ENCODE measurements at regions not wholly inside any gene's neighbourhood (a gene's known extent, or its start where the extent isn't known, plus 50 kb on each side); places are given as distances from the start of the nearest gene placed in this dataset.

DNA sequence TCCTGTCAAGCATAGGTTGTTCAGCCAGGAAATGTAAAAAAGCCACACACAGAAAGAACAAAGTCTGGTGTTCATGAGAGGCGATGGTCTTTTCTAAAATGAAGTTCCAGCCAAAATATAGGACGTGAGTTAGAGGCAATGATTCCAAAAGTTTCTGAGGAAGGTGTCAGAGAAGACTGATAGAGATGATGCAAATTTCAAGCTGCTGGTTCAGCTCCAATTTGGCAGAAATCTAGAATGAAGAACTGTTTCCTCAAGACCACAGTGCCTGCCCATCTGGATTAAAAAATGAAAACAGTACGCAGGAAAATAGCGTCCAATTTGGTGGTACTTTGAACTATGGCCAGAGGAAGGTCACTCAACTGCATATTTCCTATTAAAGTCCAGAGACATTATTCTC, 672.9 kb downstream of the SQOR start:
- no peak overlapping the region for H3K4me3 ChIP-seq (ENCODE audit: low read depth, low read length)
- TF ChIP-seq, protein P1, sequence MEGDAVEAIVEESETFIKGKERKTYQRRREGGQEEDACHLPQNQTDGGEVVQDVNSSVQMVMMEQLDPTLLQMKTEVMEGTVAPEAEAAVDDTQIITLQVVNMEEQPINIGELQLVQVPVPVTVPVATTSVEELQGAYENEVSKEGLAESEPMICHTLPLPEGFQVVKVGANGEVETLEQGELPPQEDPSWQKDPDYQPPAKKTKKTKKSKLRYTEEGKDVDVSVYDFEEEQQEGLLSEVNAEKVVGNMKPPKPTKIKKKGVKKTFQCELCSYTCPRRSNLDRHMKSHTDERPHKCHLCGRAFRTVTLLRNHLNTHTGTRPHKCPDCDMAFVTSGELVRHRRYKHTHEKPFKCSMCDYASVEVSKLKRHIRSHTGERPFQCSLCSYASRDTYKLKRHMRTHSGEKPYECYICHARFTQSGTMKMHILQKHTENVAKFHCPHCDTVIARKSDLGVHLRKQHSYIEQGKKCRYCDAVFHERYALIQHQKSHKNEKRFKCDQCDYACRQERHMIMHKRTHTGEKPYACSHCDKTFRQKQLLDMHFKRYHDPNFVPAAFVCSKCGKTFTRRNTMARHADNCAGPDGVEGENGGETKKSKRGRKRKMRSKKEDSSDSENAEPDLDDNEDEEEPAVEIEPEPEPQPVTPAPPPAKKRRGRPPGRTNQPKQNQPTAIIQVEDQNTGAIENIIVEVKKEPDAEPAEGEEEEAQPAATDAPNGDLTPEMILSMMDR (IDR thresholded peaks at IDR 0.05; ENCODE audit: insufficient read depth, low read length) = no peak
- DNase-seq (ENCODE audit: low read depth) = no peak

DNA sequence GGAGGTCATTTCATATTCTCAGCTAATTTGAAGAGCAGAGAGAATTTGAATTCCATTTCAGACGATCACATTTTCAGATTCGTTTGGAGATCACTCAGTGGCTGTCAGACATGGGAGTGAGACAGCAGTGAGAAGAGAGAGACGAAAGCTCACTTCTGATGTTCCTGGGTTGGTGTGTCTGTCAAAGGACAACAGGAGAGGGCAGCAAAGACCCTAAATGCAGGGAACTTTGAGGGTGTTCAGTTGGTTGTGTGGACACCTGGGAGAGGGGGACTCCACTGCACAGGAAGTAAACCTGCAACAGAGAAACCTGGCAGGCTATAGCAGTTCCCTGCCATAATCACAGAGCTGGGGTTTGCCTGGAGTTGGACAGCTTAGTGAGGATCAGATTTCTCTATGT, 675.1 kb downstream of the SQOR start:
- no peak for DNase-seq (ENCODE audit: low read depth)
- no peak overlapping the region for H3K4me3 ChIP-seq (ENCODE audit: low read depth, low read length)
- TF ChIP-seq, protein P1 (IDR thresholded peaks at IDR 0.05; ENCODE audit: insufficient read depth, low read length) = no peak

DNA sequence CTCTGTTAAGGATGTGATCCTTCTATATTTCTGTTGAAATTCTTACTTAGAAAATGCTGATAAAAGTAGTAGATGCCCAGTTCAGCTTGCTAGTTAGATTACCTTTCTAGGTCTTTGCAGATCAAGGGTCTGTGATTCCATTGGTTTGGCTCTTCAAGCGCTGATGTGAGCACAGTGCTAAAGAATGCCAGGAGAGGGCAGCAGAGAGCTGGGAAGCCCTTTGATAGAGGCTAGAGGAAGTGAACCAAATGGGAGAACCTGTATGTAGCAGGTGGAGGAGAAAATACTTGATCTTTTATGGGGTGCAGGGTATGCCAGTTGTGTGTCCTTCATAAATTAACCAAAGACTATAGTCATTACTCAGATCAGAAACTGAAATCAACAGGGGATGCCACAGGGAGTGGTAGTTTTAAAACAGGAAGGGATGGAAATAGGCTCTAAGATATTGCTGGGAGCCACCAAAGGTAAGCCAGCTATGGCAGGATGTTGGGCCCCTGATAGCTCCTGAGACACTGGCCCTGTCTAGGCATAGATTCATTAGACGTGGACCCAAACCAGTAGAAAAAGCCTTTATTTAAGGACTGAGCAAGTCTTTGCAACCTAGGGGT, 677.4 kb downstream of the SQOR start:
- TF ChIP-seq, protein P1 (IDR thresholded peaks at IDR 0.05; ENCODE audit: insufficient read depth, low read length) = peak; percentile 85
- H3K4me3 ChIP-seq (ENCODE audit: low read depth, low read length) = no peak overlapping the region
- peak; percentile 49 for DNase-seq (ENCODE audit: low read depth)

DNA sequence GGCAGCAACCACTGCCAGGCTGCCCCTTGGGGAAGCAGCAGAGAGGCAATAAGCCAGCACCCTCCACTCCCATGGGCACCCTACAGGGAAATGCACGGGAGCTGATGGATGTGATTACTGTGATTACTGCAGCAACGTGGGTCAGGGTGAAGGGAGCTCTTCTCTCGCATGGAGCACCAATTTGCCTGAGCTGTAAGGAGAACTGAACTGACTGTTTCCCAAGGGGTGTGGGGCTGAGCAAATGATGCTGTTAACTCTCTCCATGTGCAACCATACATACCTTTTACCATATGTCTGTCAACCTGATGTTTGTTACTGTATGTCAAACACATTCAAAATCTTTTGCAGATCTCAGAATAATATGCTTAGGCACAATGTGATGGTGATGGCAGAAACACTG, 680.6 kb downstream of the SQOR start:
- DNase-seq (ENCODE audit: low read depth) = no peak
- no peak overlapping the region for H3K4me3 ChIP-seq (ENCODE audit: low read depth, low read length)
- TF ChIP-seq, protein P1 (IDR thresholded peaks at IDR 0.05; ENCODE audit: insufficient read depth, low read length) = no peak

DNA sequence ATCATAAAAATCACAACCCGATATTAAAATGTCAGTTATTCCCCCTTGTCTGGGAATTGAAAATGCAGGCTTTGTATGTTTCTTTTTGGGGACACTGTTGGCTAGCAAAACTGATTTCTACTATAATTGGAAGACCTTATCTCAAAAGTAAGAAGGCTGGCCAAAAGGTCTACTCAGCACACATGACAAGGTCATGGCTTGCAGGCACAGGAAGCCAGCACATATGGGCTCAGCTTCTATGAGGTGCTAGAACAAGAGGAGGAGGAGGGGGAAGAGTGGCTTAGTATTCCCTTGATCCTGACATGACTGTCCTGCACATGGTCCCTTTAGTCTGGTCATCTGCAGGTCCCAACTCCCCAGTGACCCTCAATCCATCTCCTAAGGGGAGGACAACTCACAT, 681.2 kb downstream of the SQOR start:
- DNase-seq (ENCODE audit: low read depth) = no peak
- no peak overlapping the region for H3K4me3 ChIP-seq (ENCODE audit: low read depth, low read length)
- TF ChIP-seq, protein P1 (IDR thresholded peaks at IDR 0.05; ENCODE audit: insufficient read depth, low read length) = no peak

DNA sequence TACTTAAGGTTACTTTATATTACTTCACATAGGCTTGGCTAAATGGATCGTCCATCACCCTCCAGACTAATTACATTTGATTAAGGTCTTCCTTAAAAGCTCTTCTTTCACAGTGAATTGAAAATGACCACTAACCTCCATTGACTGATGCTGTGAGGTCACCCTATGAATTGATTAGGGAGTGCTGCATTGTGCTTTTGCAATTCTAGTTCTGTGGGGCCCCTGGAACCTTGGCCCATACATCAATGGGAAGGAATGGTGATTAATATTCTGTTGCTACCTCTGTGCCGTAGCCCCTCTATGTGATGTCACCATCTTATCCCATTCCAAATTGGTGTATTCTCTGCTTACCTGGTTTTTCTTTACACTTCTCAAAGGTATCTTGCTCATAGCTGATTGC, 682.2 kb downstream of the SQOR start:
- TF ChIP-seq, protein P1 (IDR thresholded peaks at IDR 0.05; ENCODE audit: insufficient read depth, low read length) = no peak
- DNase-seq (ENCODE audit: low read depth) = no peak
- H3K4me3 ChIP-seq (ENCODE audit: low read depth, low read length) = no peak overlapping the region

DNA sequence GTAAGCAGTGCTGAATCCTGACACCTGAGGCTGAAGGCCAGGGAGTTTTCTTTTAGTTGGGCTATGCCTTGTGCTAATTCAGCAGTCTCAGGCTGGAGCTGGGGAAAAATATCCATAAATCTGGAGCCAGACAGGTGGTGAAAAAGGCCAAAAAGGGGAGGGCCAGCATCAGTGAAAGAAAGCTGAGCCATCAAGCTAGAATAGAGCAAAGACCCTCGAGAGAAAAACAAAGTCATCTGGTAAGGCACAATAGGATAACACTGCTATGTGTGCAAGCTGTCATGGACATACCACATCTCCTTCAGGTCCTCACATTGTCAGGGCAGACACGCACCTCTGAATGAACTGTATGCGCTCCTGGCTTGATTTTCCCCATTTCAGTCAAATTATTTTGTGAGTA, 687.9 kb downstream of the SQOR start:
- DNase-seq (ENCODE audit: low read depth) = no peak
- TF ChIP-seq, protein P1 (IDR thresholded peaks at IDR 0.05; ENCODE audit: insufficient read depth, low read length) = no peak
- H3K4me3 ChIP-seq (ENCODE audit: low read depth, low read length) = no peak overlapping the region

Data from fibroblast of the aortic adventitia (primary cell).